ENCODE measurements at regions not wholly inside any gene's neighbourhood (a gene's known extent, or its start where the extent isn't known, plus 50 kb on each side); places are given as distances from the start of the nearest gene placed in this dataset.

DNA sequence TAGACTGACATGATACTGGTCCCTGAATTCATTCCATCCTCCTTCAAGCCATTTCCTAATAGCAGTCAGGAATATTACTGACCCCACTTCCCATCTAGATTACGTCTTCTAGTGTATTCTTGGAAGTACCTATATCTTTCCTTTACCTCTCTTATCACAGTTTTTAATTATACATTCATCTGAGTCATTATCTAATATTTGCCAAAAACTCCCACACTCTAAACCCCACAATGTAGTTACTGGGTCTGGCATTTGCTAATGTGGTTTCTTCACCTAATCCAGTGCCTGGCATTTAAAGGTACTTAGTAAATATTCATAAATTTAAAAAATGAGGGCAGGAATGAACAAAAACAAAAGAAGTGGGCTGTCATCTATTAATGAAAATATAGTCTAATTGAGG lies 441.8 kb upstream of the SETBP1 start (continued):
- TF ChIP-seq ZBTB33 (IDR thresholded peaks at IDR 0.05; ENCODE audit: extremely low read depth, insufficient replicate concordance, low read length): no peak

DNA sequence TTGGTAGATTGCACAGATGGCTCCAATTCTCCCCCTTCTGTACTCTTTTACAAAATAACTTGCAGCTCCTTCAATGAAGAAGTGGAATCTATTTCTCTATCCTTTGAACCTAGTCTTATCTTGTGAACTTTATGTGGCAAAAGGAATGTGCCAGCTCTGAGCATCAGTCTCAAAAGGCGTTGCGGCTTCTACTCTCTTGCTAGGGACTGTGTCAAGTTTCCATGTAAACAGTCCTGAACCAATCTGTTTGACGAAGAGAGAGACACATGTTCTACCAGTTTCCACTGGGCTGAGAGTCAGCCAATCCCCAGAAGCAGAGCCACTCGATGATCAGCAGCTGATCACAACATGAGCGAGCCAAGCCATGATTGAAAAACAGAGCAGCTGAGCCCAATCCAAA lies 439.7 kb upstream of the SETBP1 start:
- H3K9ac ChIP-seq (ENCODE audit: low read length): no peak overlapping the region
- no peak for TF ChIP-seq CBX3 (IDR thresholded peaks at IDR 0.05; ENCODE audit: low read depth)
- TF ChIP-seq ZFX (IDR thresholded peaks at IDR 0.05): no peak
- TF ChIP-seq ELF1 (IDR thresholded peaks at IDR 0.05; ENCODE audit: borderline replicate concordance, low read depth): no peak
- TF ChIP-seq FOSL1 (IDR thresholded peaks at IDR 0.05; ENCODE audit: low read depth): no peak
- H3K4me1 ChIP-seq (ENCODE audit: control insufficient read depth in 1 of 2, insufficient read depth in 2 of 2, low read length in 2 of 2): no peaks in the 10 kb centered on the region
- H3K79me2 ChIP-seq (ENCODE audit: insufficient read depth, low read length): no peaks in the 10 kb centered on the region
- POLR2A ChIA-PET: no interaction called here
- intact Hi-C loops (cut with micrococcal nuclease): no loop called here
- peaks cover 28 to 34% of the 10 kb centered on the region in 2 experiments; a peak in 3 of 4 replicates for H3K9me3 ChIP-seq (ENCODE audit: control insufficient read depth in 1 of 2, insufficient read depth in 1 of 2, low read depth in 1 of 2, low read length in 2 of 2)
- DNase-seq (ENCODE audit: low read depth, low spot score) (no peak), ATAC-seq (no peak)
- H4K20me1 ChIP-seq (ENCODE audit: insufficient read depth): no peaks in the 10 kb centered on the region
- no peak overlapping the region for H3K4me2 ChIP-seq (ENCODE audit: low read length)
- CTCF ChIA-PET: no interaction called here
- no peaks in the 10 kb centered on the region for H3K9me2 ChIP-seq (ENCODE audit: insufficient read depth)
- H3K27ac ChIP-seq (ENCODE audit: low read depth, low read length): no peak overlapping the region
- RAD21 ChIA-PET (ENCODE audit: low non-redundant PET in 1 of 2, low total read pairs in 2 of 2, uncharacterized antibody in 2 of 2, unreplicated experiment in 2 of 2): no interaction called here
- no peaks in the 10 kb centered on the region for H3K36me3 ChIP-seq (ENCODE audit: control insufficient read depth in 1 of 2, insufficient read depth in 2 of 2, low read length in 2 of 2)
- no peak overlapping the region for H3K4me3 ChIP-seq (replicated peaks in 1 of 2; ENCODE audit: low read depth in 1 of 2, low read length in 2 of 2)
- no TSS peak for BruUV-seq (replicated peaks)
- H2AFZ ChIP-seq (ENCODE audit: low read depth, low read length, poor library complexity, severe bottlenecking): no peak overlapping the region
- H3K27me3 ChIP-seq (ENCODE audit: insufficient read depth, low read length): no peaks in the 10 kb centered on the region

GRCh38 chr18:44245019-44245418 lies 435.7 kb upstream of the SETBP1 start:
- POLR2A ChIA-PET: no interaction called here
- CTCF ChIA-PET: no interaction called here

More at GRCh38 chr18:44245019-44245418, 435.7 kb upstream of the SETBP1 start:
- intact Hi-C loops (cut with micrococcal nuclease): no loop called here
- RAD21 ChIA-PET (ENCODE audit: low non-redundant PET in 1 of 2, low total read pairs in 2 of 2, uncharacterized antibody in 2 of 2, unreplicated experiment in 2 of 2): no interaction called here
- H2AFZ ChIP-seq (ENCODE audit: low read depth, low read length, poor library complexity, severe bottlenecking): no peak overlapping the region
- H3K79me2 ChIP-seq (ENCODE audit: insufficient read depth, low read length): no peaks in the 10 kb centered on the region
- H3K4me1 ChIP-seq (ENCODE audit: control insufficient read depth in 1 of 2, insufficient read depth in 2 of 2, low read length in 2 of 2): no peaks in the 10 kb centered on the region
- no peaks in the 10 kb centered on the region for H3K36me3 ChIP-seq (ENCODE audit: control insufficient read depth in 1 of 2, insufficient read depth in 2 of 2, low read length in 2 of 2)
- no peaks in the 10 kb centered on the region for H3K9me2 ChIP-seq (ENCODE audit: insufficient read depth)
- H3K27ac ChIP-seq (ENCODE audit: low read depth, low read length): no peak overlapping the region
- no peaks in the 10 kb centered on the region for H4K20me1 ChIP-seq (ENCODE audit: insufficient read depth)
- ATAC-seq (no peak), DNase-seq (ENCODE audit: low read depth, low spot score) (no peak)
- no peak overlapping the region for H3K9ac ChIP-seq (ENCODE audit: low read length)
- peaks cover 14 to 33% of the 10 kb centered on the region in 2 experiments; a peak in 2 of 4 replicates for H3K9me3 ChIP-seq (ENCODE audit: control insufficient read depth in 1 of 2, insufficient read depth in 1 of 2, low read depth in 1 of 2, low read length in 2 of 2)
- no peak overlapping the region for H3K4me3 ChIP-seq (replicated peaks in 1 of 2; ENCODE audit: low read depth in 1 of 2, low read length in 2 of 2)
- TF ChIP-seq EGR1 (IDR thresholded peaks at IDR 0.05; ENCODE audit: low read depth) (no peak), ELF1 (IDR thresholded peaks at IDR 0.05; ENCODE audit: borderline replicate concordance, low read depth) (no peak), YY1 (IDR thresholded peaks at IDR 0.05; ENCODE audit: extremely low read depth, insufficient replicate concordance, low read depth, low read length) (no peak), ZBTB33 (IDR thresholded peaks at IDR 0.05; ENCODE audit: extremely low read depth, insufficient replicate concordance, low read length) (no peak), ZFX (IDR thresholded peaks at IDR 0.05) (no peak), REST (IDR thresholded peaks at IDR 0.05; ENCODE audit: low read depth) (no peak)
- BruUV-seq (replicated peaks): no TSS peak
- H3K27me3 ChIP-seq (ENCODE audit: insufficient read depth, low read length): no peaks in the 10 kb centered on the region
- no peak overlapping the region for H3K4me2 ChIP-seq (ENCODE audit: low read length)

Measured in HCT116 (cell line).